GM19238 (cell line): ENCODE measurements at regions not wholly inside any gene's neighbourhood (a gene's known extent, or its start where the extent isn't known, plus 50 kb on each side); places are given as distances from the start of the nearest gene placed in this dataset.

Experiments used
- DNase-seq: peaks from one replicate; pipeline ENCODE4 v3.0.0; 2011; ENCODE audit warnings: low spot score; ENCODE audit not compliant: insufficient read length

DNA sequence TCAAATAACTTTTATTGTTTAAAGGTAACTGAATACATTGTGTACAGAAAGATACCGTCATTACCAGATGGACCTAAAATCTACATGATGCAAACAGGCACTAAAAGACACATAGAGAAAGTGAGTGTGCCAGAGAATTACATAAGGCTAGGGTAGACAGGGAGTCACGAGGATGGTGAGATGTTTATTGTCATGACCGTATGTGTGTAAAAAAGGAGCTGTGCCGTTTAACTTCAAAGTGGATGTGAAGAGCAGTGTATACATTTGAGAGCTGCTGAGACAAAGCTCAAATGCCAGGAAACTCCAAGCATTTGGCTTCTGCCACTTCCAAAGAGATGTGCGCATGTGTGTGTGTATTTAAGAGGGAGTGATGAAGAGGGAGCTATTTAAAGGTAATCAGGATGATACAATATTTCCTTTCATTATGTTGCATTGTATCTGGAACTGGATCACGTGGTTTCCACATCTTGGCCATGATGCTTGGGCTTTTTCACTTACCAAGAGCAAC, 51.4 kb upstream of the IGF1R start:
- DNase-seq = no peak

DNA sequence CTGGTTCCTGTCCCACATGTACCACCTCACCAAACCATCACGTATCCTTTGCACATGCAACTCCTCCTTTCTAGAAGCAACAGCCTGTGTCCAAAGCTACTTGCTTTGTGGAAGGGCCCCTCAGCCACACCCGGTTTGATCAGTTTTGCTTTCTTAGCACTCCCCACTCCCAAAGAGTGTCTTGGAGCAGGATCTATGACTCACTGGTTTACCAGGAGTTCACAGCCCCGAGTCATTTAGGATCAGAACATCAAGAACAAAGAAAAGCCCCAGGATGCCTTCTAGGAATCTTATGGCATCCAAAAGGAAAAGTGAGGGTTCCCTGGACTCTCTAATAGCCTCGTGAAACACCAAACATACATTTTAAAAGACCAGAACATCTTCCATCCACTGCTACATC, 50.7 kb upstream of the IGF1R start:
- no peak for DNase-seq
